A549 (cell line): ENCODE measurements at regions not wholly inside any gene's neighbourhood (a gene's known extent, or its start where the extent isn't known, plus 50 kb on each side); places are given as distances from the start of the nearest gene placed in this dataset.

Source experiments
- EP300 ChIP-seq, 2 experiments: fragments of >200 bp; sonication (Bioruptor Twin); formaldehyde crosslinking; IDR thresholded peaks; 2 replicates in 1 of 2; 3 replicates in 1 of 2; pipeline ENCODE4 v1.6.1; 2016 to 2017
- FOSL2 ChIP-seq, 2 experiments: fragments of 450-650 bp in 1 of 2; fragments of >200 bp in 1 of 2; sonication (Bioruptor Twin) in 1 of 2; formaldehyde crosslinking; IDR thresholded peaks; 2 replicates each; pipeline versions ENCODE4 v1.5.0 to v1.6.1; 2016 to 2020; ENCODE audit warnings: mild to moderate bottlenecking in 1 of 2, moderate library complexity in 1 of 2
- POLR2A ChIP-seq: IDR thresholded peaks from 2 replicates; pipeline ENCODE4 v1.6.1; 2012; ENCODE audit warnings: mild to moderate bottlenecking, low read length
- POLR2AphosphoS2 ChIP-seq: conservative IDR thresholded peaks from 2 replicates; pipeline ENCODE4 v1.6.1; 2012; ENCODE audit warnings: low read length, improper control_type of control experiment, inconsistent platforms
- RAD21 ChIP-seq, 2 experiments: fragments of >200 bp in 1 of 2; sonication (Bioruptor Twin) in 1 of 2; formaldehyde crosslinking in 1 of 2; IDR thresholded peaks in 1 of 2; conservative IDR thresholded peaks in 1 of 2; 2 replicates in 1 of 2; 3 replicates in 1 of 2; pipeline ENCODE4 v1.6.1; 2012 to 2018; ENCODE audit warnings: inconsistent platforms in 1 of 2
- ZFP36 ChIP-seq: fragments of 450-650 bp; IDR thresholded peaks from 2 replicates; pipeline ENCODE4 v1.6.1; 2014; ENCODE audit warnings: borderline replicate concordance; ENCODE audit not compliant: partially characterized antibody
- TF ChIP-seq, protein P1 (sequence below): fragments of >200 bp; sonication (Bioruptor Twin); formaldehyde crosslinking; IDR thresholded peaks from 3 replicates; pipeline ENCODE4 v1.5.1; 2016

GRCh38 chr17:11097121-11097520 is 143.9 kb upstream of the SHISA6 start:
- TF ChIP-seq, protein P1, sequence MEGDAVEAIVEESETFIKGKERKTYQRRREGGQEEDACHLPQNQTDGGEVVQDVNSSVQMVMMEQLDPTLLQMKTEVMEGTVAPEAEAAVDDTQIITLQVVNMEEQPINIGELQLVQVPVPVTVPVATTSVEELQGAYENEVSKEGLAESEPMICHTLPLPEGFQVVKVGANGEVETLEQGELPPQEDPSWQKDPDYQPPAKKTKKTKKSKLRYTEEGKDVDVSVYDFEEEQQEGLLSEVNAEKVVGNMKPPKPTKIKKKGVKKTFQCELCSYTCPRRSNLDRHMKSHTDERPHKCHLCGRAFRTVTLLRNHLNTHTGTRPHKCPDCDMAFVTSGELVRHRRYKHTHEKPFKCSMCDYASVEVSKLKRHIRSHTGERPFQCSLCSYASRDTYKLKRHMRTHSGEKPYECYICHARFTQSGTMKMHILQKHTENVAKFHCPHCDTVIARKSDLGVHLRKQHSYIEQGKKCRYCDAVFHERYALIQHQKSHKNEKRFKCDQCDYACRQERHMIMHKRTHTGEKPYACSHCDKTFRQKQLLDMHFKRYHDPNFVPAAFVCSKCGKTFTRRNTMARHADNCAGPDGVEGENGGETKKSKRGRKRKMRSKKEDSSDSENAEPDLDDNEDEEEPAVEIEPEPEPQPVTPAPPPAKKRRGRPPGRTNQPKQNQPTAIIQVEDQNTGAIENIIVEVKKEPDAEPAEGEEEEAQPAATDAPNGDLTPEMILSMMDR: no peak
- TF ChIP-seq RAD21 (conservative IDR thresholded peaks at IDR 0.05 in 1 of 2, IDR thresholded peaks at IDR 0.05 in 1 of 2) (no peak), FOSL2 (IDR thresholded peaks at IDR 0.05) (no peak), FOSL2 (CRISPR knock-in tag; IDR thresholded peaks at IDR 0.05) (no peak), POLR2A (no peak), EP300 (IDR thresholded peaks at IDR 0.05) (no peak), ZFP36 (no peak), POLR2AphosphoS2 (no peak)
